ENCODE measurements at regions not wholly inside any gene's neighbourhood (a gene's known extent, or its start where the extent isn't known, plus 50 kb on each side); places are given as distances from the start of the nearest gene placed in this dataset.
"Not testable (repeated sequence)": the region's sequence is repeated elsewhere in the genome, so short reads cannot be mapped to it uniquely, and the experiment has no call there.

- DNase-seq (ENCODE audit: insufficient read length, low spot score, missing footprints) = no peak
- no peaks in the 10 kb centered on the region for H3K79me2 ChIP-seq (ENCODE audit: insufficient read depth, low read length)
Observed at GRCh38 chr3:102037791-102038190, 188.5 kb downstream of the NFKBIZ start.

GRCh38 chr3:102038477-102039142 lies 189.3 kb downstream of the NFKBIZ start:
- no peaks in the 10 kb centered on the region for H4K20me1 ChIP-seq (ENCODE audit: insufficient read depth, low read length)
- no peak for TF ChIP-seq CTCF (IDR thresholded peaks at IDR 0.05; ENCODE audit: extremely low read depth, low read depth, low read length)
- no peaks in the 10 kb centered on the region for H3K4me1 ChIP-seq (ENCODE audit: insufficient read depth, low read length)
- no peaks in the 10 kb centered on the region for H3K27me3 ChIP-seq (ENCODE audit: insufficient read depth, low read length)
- no peak overlapping the region for H3K4me3 ChIP-seq (ENCODE audit: insufficient read depth, low read length)
- no peaks in the 10 kb centered on the region for H3K79me2 ChIP-seq (ENCODE audit: insufficient read depth, low read length)
- DNase-seq (ENCODE audit: insufficient read length, low spot score, missing footprints) = no peak
- H3K36me3 ChIP-seq (ENCODE audit: insufficient read depth, low read length) = no peaks in the 10 kb centered on the region
- H2AFZ ChIP-seq (ENCODE audit: low read length) = no peak overlapping the region
- no peaks in the 10 kb centered on the region for H3K9me3 ChIP-seq (ENCODE audit: low read depth, low read length)
- H3K27ac ChIP-seq (ENCODE audit: low read depth, low read length) = no peak overlapping the region
- no peak overlapping the region for H3K4me2 ChIP-seq (ENCODE audit: insufficient read depth, low read length)

More at GRCh38 chr3:102037791-102038190, 188.5 kb downstream of the NFKBIZ start:
- Histone ChIP-seq H3K4me2 (ENCODE audit: insufficient read depth, low read length) (no peak overlapping the region), H2AFZ (ENCODE audit: low read length) (no peak overlapping the region), H3K4me3 (ENCODE audit: insufficient read depth, low read length) (no peak overlapping the region), H3K36me3 (ENCODE audit: insufficient read depth, low read length) (no peaks in the 10 kb centered on the region), H3K27ac (ENCODE audit: low read depth, low read length) (no peak overlapping the region), H4K20me1 (ENCODE audit: insufficient read depth, low read length) (no peaks in the 10 kb centered on the region), H3K27me3 (ENCODE audit: insufficient read depth, low read length) (no peaks in the 10 kb centered on the region), H3K4me1 (ENCODE audit: insufficient read depth, low read length) (no peaks in the 10 kb centered on the region), H3K9me3 (ENCODE audit: low read depth, low read length) (no peaks in the 10 kb centered on the region)
- TF ChIP-seq CTCF (IDR thresholded peaks at IDR 0.05; ENCODE audit: extremely low read depth, low read depth, low read length) = no peak

- DNase-seq (ENCODE audit: insufficient read length, low spot score, missing footprints); H3K36me3 ChIP-seq (ENCODE audit: insufficient read depth, low read length); H3K79me2 ChIP-seq (ENCODE audit: insufficient read depth, low read length); H3K9me3 ChIP-seq (ENCODE audit: low read depth, low read length); H3K4me3 ChIP-seq (ENCODE audit: insufficient read depth, low read length); H3K4me1 ChIP-seq (ENCODE audit: insufficient read depth, low read length); H2AFZ ChIP-seq (ENCODE audit: low read length); H3K27me3 ChIP-seq (ENCODE audit: insufficient read depth, low read length); H3K27ac ChIP-seq (ENCODE audit: low read depth, low read length); H3K4me2 ChIP-seq (ENCODE audit: insufficient read depth, low read length); H4K20me1 ChIP-seq (ENCODE audit: insufficient read depth, low read length): not testable (repeated sequence)
Observed at GRCh38 chr3:102040144-102040543, 190.8 kb downstream of the NFKBIZ start.

GRCh38 chr3:102053375-102053989 lies 204.2 kb downstream of the NFKBIZ start:
- Histone ChIP-seq H2AFZ (ENCODE audit: low read length) (peak overlapping the region; percentile 36), H3K4me1 (ENCODE audit: insufficient read depth, low read length) (peaks cover 13% of the 10 kb centered on the region), H4K20me1 (ENCODE audit: insufficient read depth, low read length) (no peaks in the 10 kb centered on the region), H3K27ac (ENCODE audit: low read depth, low read length) (peak overlapping the region; percentile 34), H3K9me3 (ENCODE audit: low read depth, low read length) (no peaks in the 10 kb centered on the region), H3K27me3 (ENCODE audit: insufficient read depth, low read length) (no peaks in the 10 kb centered on the region), H3K79me2 (ENCODE audit: insufficient read depth, low read length) (no peaks in the 10 kb centered on the region), H3K4me2 (ENCODE audit: insufficient read depth, low read length) (peak overlapping the region; percentile 23), H3K4me3 (ENCODE audit: insufficient read depth, low read length) (no peak overlapping the region), H3K36me3 (ENCODE audit: insufficient read depth, low read length) (no peaks in the 10 kb centered on the region)
- TF ChIP-seq CTCF (IDR thresholded peaks at IDR 0.05; ENCODE audit: extremely low read depth, low read depth, low read length) = no peak
- DNase-seq (ENCODE audit: insufficient read length, low spot score, missing footprints) = peak; percentile 68
